ENCODE measurements at regions not wholly inside any gene's neighbourhood (a gene's known extent, or its start where the extent isn't known, plus 50 kb on each side); places are given as distances from the start of the nearest gene placed in this dataset.

DNA sequence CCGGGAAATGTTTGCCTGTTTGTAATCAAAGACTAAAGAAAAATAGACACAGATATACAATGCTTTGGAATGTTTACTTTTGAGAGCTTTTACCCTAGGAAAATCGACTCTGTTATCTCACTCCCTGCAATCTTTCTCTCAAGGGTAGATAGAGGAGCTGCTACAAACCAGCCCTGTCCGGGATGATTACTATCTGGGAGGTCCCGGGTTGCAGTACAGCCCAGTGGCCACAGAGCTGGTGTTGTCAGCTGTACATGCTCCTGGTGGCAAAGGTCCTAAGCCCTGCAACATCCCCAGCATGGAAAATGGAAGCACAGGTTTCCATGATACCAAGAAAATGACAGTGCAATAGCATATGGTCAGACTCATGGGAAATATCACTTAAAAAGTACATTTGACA is 570.5 kb upstream of the SOX11 start:
- no peaks in the 10 kb centered on the region for H3K36me3 ChIP-seq (ENCODE audit: control insufficient read depth in 2 of 2, insufficient read depth in 2 of 2, low read length in 1 of 2)
- BruUV-seq (replicated peaks): no TSS peak
- H2AFZ ChIP-seq (ENCODE audit: control insufficient read depth, low read depth, low read length): no peak overlapping the region
- ATAC-seq: no peak
- CTCF ChIA-PET: no interaction called here
- no peaks in the 10 kb centered on the region for H3K4me1 ChIP-seq (ENCODE audit: control insufficient read depth, insufficient read depth, low read length)
- H3K9ac ChIP-seq (ENCODE audit: control insufficient read depth, insufficient read depth, low read length): no peak overlapping the region
- POLR2A ChIA-PET: no interaction called here
- H3K27ac ChIP-seq (ENCODE audit: control insufficient read depth, insufficient read depth): no peak overlapping the region
- RAD21 ChIA-PET (ENCODE audit: unreplicated experiment): no interaction called here
- no peak overlapping the region for H3K4me3 ChIP-seq
- H3K9me3 ChIP-seq (replicated peaks; ENCODE audit: control insufficient read depth, insufficient read depth, low read length): no peaks in the 10 kb centered on the region
- TF ChIP-seq HDGF (IDR thresholded peaks at IDR 0.05) (no peak), CHD1 (IDR thresholded peaks at IDR 0.05; ENCODE audit: low read depth, low read length) (no peak), RAD51 (IDR thresholded peaks at IDR 0.05) (no peak), TCF7 (IDR thresholded peaks at IDR 0.05; ENCODE audit: borderline replicate concordance) (no peak), EED (IDR thresholded peaks at IDR 0.05; ENCODE audit: low read depth) (no peak), FOXM1 (IDR thresholded peaks at IDR 0.05; ENCODE audit: low read depth, low read length) (no peak)
- TF ChIP-seq, protein P1, sequence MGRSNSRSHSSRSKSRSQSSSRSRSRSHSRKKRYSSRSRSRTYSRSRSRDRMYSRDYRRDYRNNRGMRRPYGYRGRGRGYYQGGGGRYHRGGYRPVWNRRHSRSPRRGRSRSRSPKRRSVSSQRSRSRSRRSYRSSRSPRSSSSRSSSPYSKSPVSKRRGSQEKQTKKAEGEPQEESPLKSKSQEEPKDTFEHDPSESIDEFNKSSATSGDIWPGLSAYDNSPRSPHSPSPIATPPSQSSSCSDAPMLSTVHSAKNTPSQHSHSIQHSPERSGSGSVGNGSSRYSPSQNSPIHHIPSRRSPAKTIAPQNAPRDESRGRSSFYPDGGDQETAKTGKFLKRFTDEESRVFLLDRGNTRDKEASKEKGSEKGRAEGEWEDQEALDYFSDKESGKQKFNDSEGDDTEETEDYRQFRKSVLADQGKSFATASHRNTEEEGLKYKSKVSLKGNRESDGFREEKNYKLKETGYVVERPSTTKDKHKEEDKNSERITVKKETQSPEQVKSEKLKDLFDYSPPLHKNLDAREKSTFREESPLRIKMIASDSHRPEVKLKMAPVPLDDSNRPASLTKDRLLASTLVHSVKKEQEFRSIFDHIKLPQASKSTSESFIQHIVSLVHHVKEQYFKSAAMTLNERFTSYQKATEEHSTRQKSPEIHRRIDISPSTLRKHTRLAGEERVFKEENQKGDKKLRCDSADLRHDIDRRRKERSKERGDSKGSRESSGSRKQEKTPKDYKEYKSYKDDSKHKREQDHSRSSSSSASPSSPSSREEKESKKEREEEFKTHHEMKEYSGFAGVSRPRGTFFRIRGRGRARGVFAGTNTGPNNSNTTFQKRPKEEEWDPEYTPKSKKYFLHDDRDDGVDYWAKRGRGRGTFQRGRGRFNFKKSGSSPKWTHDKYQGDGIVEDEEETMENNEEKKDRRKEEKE (IDR thresholded peaks at IDR 0.05): no peak
- TF ChIP-seq, protein P2, sequence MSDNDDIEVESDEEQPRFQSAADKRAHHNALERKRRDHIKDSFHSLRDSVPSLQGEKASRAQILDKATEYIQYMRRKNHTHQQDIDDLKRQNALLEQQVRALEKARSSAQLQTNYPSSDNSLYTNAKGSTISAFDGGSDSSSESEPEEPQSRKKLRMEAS (IDR thresholded peaks at IDR 0.05; ENCODE audit: low read depth, low read length): no peak
- TF ChIP-seq, protein P3, sequence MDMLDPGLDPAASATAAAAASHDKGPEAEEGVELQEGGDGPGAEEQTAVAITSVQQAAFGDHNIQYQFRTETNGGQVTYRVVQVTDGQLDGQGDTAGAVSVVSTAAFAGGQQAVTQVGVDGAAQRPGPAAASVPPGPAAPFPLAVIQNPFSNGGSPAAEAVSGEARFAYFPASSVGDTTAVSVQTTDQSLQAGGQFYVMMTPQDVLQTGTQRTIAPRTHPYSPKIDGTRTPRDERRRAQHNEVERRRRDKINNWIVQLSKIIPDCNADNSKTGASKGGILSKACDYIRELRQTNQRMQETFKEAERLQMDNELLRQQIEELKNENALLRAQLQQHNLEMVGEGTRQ (IDR thresholded peaks at IDR 0.05; ENCODE audit: borderline replicate concordance, low read depth, low read length): no peak
- H3K27me3 ChIP-seq (replicated peaks in 1 of 2; ENCODE audit: control insufficient read depth in 2 of 2, insufficient read depth in 2 of 2, low read length in 1 of 2): no peaks in the 10 kb centered on the region
- H3K79me2 ChIP-seq (ENCODE audit: control insufficient read depth, insufficient read depth, low read length): no peaks in the 10 kb centered on the region
- no peak for FAIRE-seq
- intact Hi-C loops (cut with micrococcal nuclease; ENCODE audit: unreplicated experiment): no loop called here
- WGBS (ENCODE audit: insufficient coverage, insufficient replicate concordance, low lambda C conversion rate, missing lambda C conversion rate): 17% methylated on average over 4 of the region's 4 CpGs
- no peaks in the 10 kb centered on the region for H4K20me1 ChIP-seq (ENCODE audit: control insufficient read depth, insufficient read depth)
- SMC1A ChIA-PET (ENCODE audit: uncharacterized antibody, unreplicated experiment): no interaction called here
- in situ Hi-C loops (cut with MboI): no loop called here
- DNase-seq (ENCODE audit: low read depth, low spot score): no peak
- H3K4me2 ChIP-seq (ENCODE audit: control insufficient read depth, insufficient read depth): no peak overlapping the region

Data from GM12878 (cell line).